PFSK-1 (cell line): ENCODE measurements at regions not wholly inside any gene's neighbourhood (a gene's known extent, or its start where the extent isn't known, plus 50 kb on each side); places are given as distances from the start of the nearest gene placed in this dataset.

Experiments
- FOXP2 ChIP-seq: optimal IDR thresholded peaks from 2 replicates; pipeline ENCODE3; 2011; ENCODE audit warnings: borderline replicate concordance, control low read depth, inconsistent platforms; ENCODE audit not compliant: insufficient read depth; ENCODE audit errors: extremely low read length, extremely low read depth
- POLR2AphosphoS5 ChIP-seq: IDR thresholded peaks from 2 replicates; pipeline ENCODE4 v1.6.1; 2012; ENCODE audit warnings: low read depth, mild to moderate bottlenecking, control low read depth, low read length, moderate library complexity
- REST ChIP-seq, 2 experiments: IDR thresholded peaks; 2 replicates each; pipeline versions ENCODE4 v1.6.1 to v1.8.0; 2011 to 2012; ENCODE audit warnings: low read depth in 2 of 2, low read length in 2 of 2, control low read depth in 1 of 2, inconsistent platforms in 1 of 2, mild to moderate bottlenecking in 1 of 2, moderate library complexity in 1 of 2; ENCODE audit not compliant: insufficient read depth in 1 of 2
- SIN3A ChIP-seq: IDR thresholded peaks from 2 replicates; pipeline ENCODE4 v1.6.1; 2012; ENCODE audit warnings: mild to moderate bottlenecking, low read length, moderate library complexity, borderline replicate concordance; ENCODE audit not compliant: insufficient read depth
- TAF1 ChIP-seq: IDR thresholded peaks from 2 replicates; pipeline ENCODE4 v1.6.1; 2012; ENCODE audit warnings: low read length, control low read depth, borderline replicate concordance; ENCODE audit not compliant: insufficient read depth

GRCh38 chr22:44398856-44399837 is 86.4 kb upstream of the SHISAL1 start:
- TF ChIP-seq TAF1 (no peak), FOXP2 (no peak), REST (IDR thresholded peaks at IDR 0.05; ENCODE audit: insufficient read depth in 1 of 2, low read depth in 2 of 2, low read length in 2 of 2) (no peak), POLR2AphosphoS5 (no peak), SIN3A (no peak)

GRCh38 chr22:44396727-44397722 is 84.3 kb upstream of the SHISAL1 start:
- no peak for TF ChIP-seq POLR2AphosphoS5
- no peak for TF ChIP-seq FOXP2
- TF ChIP-seq REST (IDR thresholded peaks at IDR 0.05; ENCODE audit: insufficient read depth in 1 of 2, low read depth in 2 of 2, low read length in 2 of 2), result no peak
- no peak for TF ChIP-seq TAF1
- TF ChIP-seq SIN3A, result no peak

GRCh38 chr22:44396021-44396726 is 83.4 kb upstream of the SHISAL1 start:
- TF ChIP-seq FOXP2 (no peak), TAF1 (no peak), REST (IDR thresholded peaks at IDR 0.05; ENCODE audit: insufficient read depth in 1 of 2, low read depth in 2 of 2, low read length in 2 of 2) (no peak), POLR2AphosphoS5 (no peak), SIN3A (no peak)

GRCh38 chr22:44395118-44396005 is 82.6 kb upstream of the SHISAL1 start:
- TF ChIP-seq SIN3A (no peak), REST (IDR thresholded peaks at IDR 0.05; ENCODE audit: insufficient read depth in 1 of 2, low read depth in 2 of 2, low read length in 2 of 2) (no peak), TAF1 (no peak), POLR2AphosphoS5 (no peak), FOXP2 (no peak)
